A549 (cell line): ENCODE measurements at regions not wholly inside any gene's neighbourhood (a gene's known extent, or its start where the extent isn't known, plus 50 kb on each side); places are given as distances from the start of the nearest gene placed in this dataset.
"Not testable (repeated sequence)": the region's sequence is repeated elsewhere in the genome, so short reads cannot be mapped to it uniquely, and the experiment has no call there.

Experiments used
- ATAC-seq, 2 experiments: fragments of 200-7000 bp in 1 of 2; fragments of >200 bp in 1 of 2; cut with Nextera tagmentation in 1 of 2; cut with Tn5 transposase in 1 of 2; 3 replicates each; pipeline versions ENCODE4 v1.8.0 to v1.9.1; 2018 to 2020; ENCODE audit warnings: mild to moderate bottlenecking in 1 of 2, moderate library complexity in 1 of 2
- CTCF ChIA-PET: fragments of 300-600 bp; sonication (Branson Sonifier 250); formaldehyde crosslinking; extraction: SDS; loops from one replicate; lab custom pipeline; 2021; ENCODE audit warnings: antibody characterized with exemption, inconsistent platforms; lab: Yijun Ruan, JAX
- POLR2A ChIA-PET: fragments of 350-600 bp; formaldehyde crosslinking; extraction: SDS; loops from one replicate; lab custom pipeline; 2021; ENCODE audit warnings: antibody characterized with exemption, inconsistent platforms; lab: Yijun Ruan, JAX
- DNase-seq, 2 experiments: peaks; one replicate each; pipeline versions ENCODE4 v3.0.0 to v3.0.0-alpha.2; 2011 to 2016; ENCODE audit warnings: low read depth in 1 of 2, low spot score in 1 of 2
- FAIRE-seq: peaks from 2 replicates; lab custom pipeline; 2011; peaks lifted over from hg19 to GRCh38; lab: Jason Lieb, UNC
- H3K27ac ChIP-seq, 2 experiments: fragments of >200 bp; sonication (Bioruptor Twin); formaldehyde crosslinking; 3 replicates each; pipeline ENCODE4 v1.5.1; 2016 to 2017
- H3K4me1 ChIP-seq: fragments of >200 bp; sonication (Bioruptor Twin); formaldehyde crosslinking; 3 replicates; pipeline ENCODE4 v1.6.1; 2016
- H3K4me2 ChIP-seq: fragments of >200 bp; sonication (Bioruptor Twin); formaldehyde crosslinking; 3 replicates; pipeline ENCODE4 v1.6.1; 2016
- H3K4me3 ChIP-seq: fragments of >200 bp; sonication (Bioruptor Twin); formaldehyde crosslinking; 3 replicates; pipeline ENCODE4 v1.5.1; 2016
- H3K9me3 ChIP-seq: fragments of >200 bp; sonication (Bioruptor Twin); formaldehyde crosslinking; 3 replicates; pipeline ENCODE4 v1.6.1; 2016
- CTCF ChIP-seq: fragments of >200 bp; sonication (Bioruptor Twin); formaldehyde crosslinking; IDR thresholded peaks from 3 replicates; pipeline ENCODE4 v1.5.1; 2016
- EHF ChIP-seq: fragments of 250-450 bp; sonication (Bioruptor Pico); IDR thresholded peaks from 2 replicates; pipeline ENCODE4 v1.5.0; 2020; ENCODE audit warnings: mild to moderate bottlenecking
- HEYL ChIP-seq: fragments of 250-450 bp; sonication (Bioruptor Pico); IDR thresholded peaks from 2 replicates; pipeline ENCODE4 v1.8.0; 2021; ENCODE audit warnings: mild to moderate bottlenecking, moderate library complexity
- HMGXB4 ChIP-seq: fragments of 250-450 bp; sonication (Bioruptor Pico); IDR thresholded peaks from 2 replicates; pipeline ENCODE4 v1.5.0; 2021; ENCODE audit warnings: mild to moderate bottlenecking, moderate library complexity, borderline replicate concordance
- HOXA7 ChIP-seq: fragments of 250-450 bp; sonication (Bioruptor Pico); IDR thresholded peaks from 2 replicates; pipeline ENCODE4 v1.5.0; 2020; ENCODE audit warnings: mild to moderate bottlenecking, moderate library complexity
- HOXB5 ChIP-seq: fragments of 250-450 bp; sonication (Bioruptor Pico); IDR thresholded peaks from 2 replicates; pipeline ENCODE4 v1.5.0; 2020; ENCODE audit warnings: mild to moderate bottlenecking, moderate library complexity
- JUNB ChIP-seq: fragments of >200 bp; sonication (Bioruptor Twin); formaldehyde crosslinking; IDR thresholded peaks from 2 replicates; pipeline ENCODE4 v1.6.1; 2016
- MYC ChIP-seq: IDR thresholded peaks from 2 replicates; pipeline ENCODE4 v1.6.1; 2012; ENCODE audit warnings: mild to moderate bottlenecking, inconsistent platforms, low read length, improper control_type of control experiment, borderline replicate concordance
- NPAS2 ChIP-seq: fragments of 250-450 bp; sonication (Bioruptor Pico); IDR thresholded peaks from 2 replicates; pipeline ENCODE4 v1.8.0; 2022; ENCODE audit warnings: mild to moderate bottlenecking, moderate library complexity, borderline replicate concordance
- PHF8 ChIP-seq: fragments of 200-600 bp; sonication (generic); IDR thresholded peaks from 2 replicates; pipeline ENCODE4 v1.6.1; 2016; ENCODE audit warnings: low read depth, mild to moderate bottlenecking, antibody characterized with exemption, moderate library complexity, borderline replicate concordance
- POLR2A ChIP-seq: IDR thresholded peaks from 2 replicates; pipeline ENCODE4 v1.6.1; 2012; ENCODE audit warnings: mild to moderate bottlenecking, low read length
- RAD21 ChIP-seq, 2 experiments: fragments of >200 bp in 1 of 2; sonication (Bioruptor Twin) in 1 of 2; formaldehyde crosslinking in 1 of 2; IDR thresholded peaks in 1 of 2; conservative IDR thresholded peaks in 1 of 2; 2 replicates in 1 of 2; 3 replicates in 1 of 2; pipeline ENCODE4 v1.6.1; 2012 to 2018; ENCODE audit warnings: inconsistent platforms in 1 of 2
- RCOR1 ChIP-seq: fragments of 150-350 bp; IDR thresholded peaks from 2 replicates; pipeline ENCODE4 v1.6.1; 2014; ENCODE audit warnings: antibody characterized with exemption, low read length, low read depth
- REST ChIP-seq: fragments of 200-600 bp; sonication (generic); IDR thresholded peaks from 2 replicates; pipeline ENCODE4 v1.6.1; 2016; ENCODE audit warnings: antibody characterized with exemption, mild to moderate bottlenecking, moderate library complexity
- TP53 ChIP-seq: fragments of 250-450 bp; sonication (Bioruptor Pico); IDR thresholded peaks from 2 replicates; pipeline ENCODE4 v1.5.0; 2021; ENCODE audit warnings: mild to moderate bottlenecking, moderate library complexity
- ZSCAN20 ChIP-seq: fragments of 250-450 bp; sonication (Bioruptor Pico); IDR thresholded peaks from 2 replicates; pipeline ENCODE4 v1.8.0; 2022; ENCODE audit warnings: mild to moderate bottlenecking, moderate library complexity
- WGBS: methylation state at CpG from one replicate; pipeline ENCODE4 v1.1.6; 2017; ENCODE audit errors: missing lambda C conversion rate; 5-methylcytosine and 5-hydroxymethylcytosine counted together

- Histone ChIP-seq H3K4me1 (no peaks in the 10 kb centered on the region), H3K27ac (no peak overlapping the region), H3K4me3 (no peak overlapping the region), H3K4me2 (no peak overlapping the region), H3K9me3 (peaks cover 6% of the 10 kb centered on the region; the same call in 1 of the 3 replicates)
- no peak for ATAC-seq
- ChIA-PET CTCF (interaction anchor here (0.5 kb wide), 1 partner anchor 166 kb away, joined by 3 read pairs; no protein-coding TSS in a partner anchor), POLR2A (no interaction called here)
- FAIRE-seq: no peak
- no peak for TF ChIP-seq EHF (CRISPR knock-in tag)
- no peak for TF ChIP-seq REST
- TF ChIP-seq MYC: no peak
- TF ChIP-seq CTCF: no peak
- DNase-seq: no peak
- WGBS: 26% methylated on average over 4 of the region's 4 CpGs
Observed at GRCh38 chr6:978937-979685, 286.2 kb upstream of the EXOC2 start.

GRCh38 chr6:977226-977625, 284.3 kb upstream of the EXOC2 start:
- ATAC-seq, POLR2A ChIA-PET, H3K9me3 ChIP-seq, H3K4me1 ChIP-seq, DNase-seq, CTCF ChIA-PET, FAIRE-seq, H3K27ac ChIP-seq, H3K4me2 ChIP-seq, H3K4me3 ChIP-seq: not testable (repeated sequence)

- Histone ChIP-seq H3K4me2 (no peak overlapping the region), H3K4me3 (no peak overlapping the region), H3K27ac (no peak overlapping the region), H3K4me1 (no peaks in the 10 kb centered on the region), H3K9me3 (peaks cover 6% of the 10 kb centered on the region; the same call in 1 of the 3 replicates)
- ChIA-PET POLR2A (no interaction called here), CTCF (interaction anchor here (0.9 kb wide), 1 partner anchor 65 kb away, joined by 3 read pairs; no protein-coding TSS in a partner anchor)
- WGBS: 37% methylated on average over 17 of the region's 17 CpGs
- FAIRE-seq (no peak), DNase-seq (no peak), ATAC-seq (no peak)
- TF ChIP-seq ZSCAN20: no peak
- TF ChIP-seq REST: no peak
- TF ChIP-seq RAD21 (conservative IDR thresholded peaks at IDR 0.05 in 1 of 2, IDR thresholded peaks at IDR 0.05 in 1 of 2): no peak
- no peak for TF ChIP-seq POLR2A
- no peak for TF ChIP-seq PHF8
- no peak for TF ChIP-seq RCOR1
- no peak for TF ChIP-seq TP53
- no peak for TF ChIP-seq HMGXB4 (CRISPR knock-in tag)
- no peak for TF ChIP-seq HEYL (CRISPR knock-in tag)
- TF ChIP-seq NPAS2 (CRISPR knock-in tag): no peak
- TF ChIP-seq HOXB5 (CRISPR knock-in tag): no peak
- TF ChIP-seq HOXA7 (CRISPR knock-in tag): no peak
- TF ChIP-seq JUNB: no peak
Observed at GRCh38 chr6:971981-972640, 279.2 kb upstream of the EXOC2 start.
